Peyer's patch (tissue), 4 donors: ENCODE measurements at regions not wholly inside any gene's neighbourhood (a gene's known extent, or its start where the extent isn't known, plus 50 kb on each side); places are given as distances from the start of the nearest gene placed in this dataset.

Experiments used
- CTCF ChIP-seq, 6 experiments: fragments of 450-650 bp in 4 of 6; fragments of 200-600 bp in 2 of 6; sonication (generic) in 1 of 6; IDR thresholded peaks; one replicate each; pipeline ENCODE4 v1.5.1; 2017 to 2019; ENCODE audit warnings: antibody characterized with exemption in 6 of 6, mild to moderate bottlenecking in 3 of 6, moderate library complexity in 1 of 6
- POLR2A ChIP-seq, 2 donors: fragments of 450-650 bp; IDR thresholded peaks; one replicate each; pipeline ENCODE4 v1.5.1; 2017; ENCODE audit warnings: antibody characterized with exemption in 2 of 2, mild to moderate bottlenecking in 2 of 2, moderate library complexity in 2 of 2

- TF ChIP-seq POLR2A (IDR thresholded peaks at IDR 0.05), result no peak
- no peak for TF ChIP-seq CTCF (IDR thresholded peaks at IDR 0.05)
Measured at GRCh38 chr13:57546942-57547341, 84.6 kb upstream of the PCDH17 start.
